Activated CD4-positive, alpha-beta T cell treated with anti-CD3 and anti-CD28 coated beads, Interleukin-2, amount 10 ng/mL, durations not matched to agents 7 days and 5 days (primary cell): ENCODE measurements at regions not wholly inside any gene's neighbourhood (a gene's known extent, or its start where the extent isn't known, plus 50 kb on each side); places are given as distances from the start of the nearest gene placed in this dataset.

Experiments used
- CTCF ChIA-PET: fragments of 350-600 bp; sonication (Branson Sonifier 250); formaldehyde crosslinking; loops from one replicate; lab custom pipeline; 2021; ENCODE audit warnings: antibody characterized with exemption; lab: Charles Lee
- POLR2A ChIA-PET: fragments of 350-600 bp; sonication (Branson Sonifier 250); formaldehyde crosslinking; loops from one replicate; lab custom pipeline; 2021; ENCODE audit warnings: antibody characterized with exemption; lab: Charles Lee
- DNase-seq: peaks from one replicate; pipeline ENCODE4 v3.0.0-alpha.2; 2020
- H3K27ac Mint-ChIP-seq: one replicate; pipeline ENCODE4 v1.8.0; 2021; ENCODE audit warnings: mild to moderate bottlenecking, moderate library complexity, mixed read lengths
- H3K27me3 Mint-ChIP-seq: one replicate; pipeline ENCODE4 v1.8.0; 2021; ENCODE audit warnings: mixed read lengths
- H3K36me3 Mint-ChIP-seq: one replicate; pipeline ENCODE4 v1.8.0; 2021; ENCODE audit warnings: low read depth, mixed read lengths
- H3K4me1 Mint-ChIP-seq: one replicate; pipeline ENCODE4 v1.8.0; 2021; ENCODE audit warnings: mixed read lengths
- H3K4me3 Mint-ChIP-seq: one replicate; pipeline ENCODE4 v1.8.0; 2021; ENCODE audit warnings: mild to moderate bottlenecking, moderate library complexity, mixed read lengths
- H3K9me3 Mint-ChIP-seq: one replicate; pipeline ENCODE4 v1.8.0; 2021; ENCODE audit warnings: mixed read lengths

DNA sequence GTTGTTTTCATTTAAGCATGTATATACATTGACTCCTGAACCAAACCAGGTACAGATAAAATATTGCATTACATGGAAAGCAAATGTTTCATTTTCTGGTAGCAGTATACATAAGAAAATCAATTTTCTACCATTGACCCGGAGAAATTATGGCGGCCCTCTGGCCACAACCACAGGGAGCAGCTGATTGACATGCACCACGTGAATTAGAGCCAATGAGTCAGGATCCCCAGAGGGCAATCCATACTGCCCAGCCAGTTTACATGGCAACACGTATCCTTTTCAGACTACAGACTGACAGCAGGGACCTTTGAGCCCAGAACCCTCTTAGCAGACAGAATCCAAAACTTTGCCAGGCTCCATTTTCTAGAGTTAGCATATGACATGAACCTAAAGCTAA, 272.2 kb upstream of the NEBL start:
- H3K4me3 Mint-ChIP-seq, result no peak overlapping the region
- H3K27me3 Mint-ChIP-seq, result peaks cover 34% of the 10 kb centered on the region
- DNase-seq, result no peak
- ChIA-PET CTCF (no interaction called here), POLR2A (no interaction called here)
- H3K9me3 Mint-ChIP-seq, result no peaks in the 10 kb centered on the region
- no peaks in the 10 kb centered on the region for H3K36me3 Mint-ChIP-seq
- H3K27ac Mint-ChIP-seq, result no peak overlapping the region
- peaks cover 2% of the 10 kb centered on the region for H3K4me1 Mint-ChIP-seq

DNA sequence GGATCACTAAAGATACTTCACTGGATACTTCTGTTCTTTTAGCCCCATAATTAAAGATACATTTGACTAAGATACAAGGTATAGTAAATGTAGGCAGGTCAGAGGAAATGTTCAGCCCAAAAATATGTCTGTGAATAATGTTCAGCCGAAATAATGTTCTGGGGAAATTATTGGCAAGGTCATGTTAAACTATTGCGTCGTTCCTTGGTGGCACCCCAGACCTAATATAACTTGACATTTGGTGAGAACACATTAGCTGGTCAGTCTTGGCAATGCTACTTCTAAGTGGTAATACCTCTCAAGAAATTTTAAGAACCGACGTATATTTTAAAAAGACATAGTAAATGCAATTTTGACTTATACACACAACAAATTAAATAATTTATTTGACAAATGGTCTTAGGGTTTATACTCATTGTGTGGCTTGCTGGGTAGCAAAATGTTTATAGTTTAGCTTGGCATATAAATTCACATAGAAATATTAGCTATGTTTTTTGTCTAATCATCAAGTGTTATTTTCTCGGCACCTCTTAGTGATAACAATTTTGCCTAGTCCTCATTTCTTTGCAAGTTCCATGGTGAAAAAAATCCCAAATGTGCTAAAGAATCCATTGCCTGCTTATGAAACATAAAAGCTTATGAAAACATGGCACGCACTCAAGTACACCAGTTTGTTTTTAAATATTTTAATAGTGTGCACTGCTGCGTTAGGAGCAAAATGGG, 270.3 kb upstream of the NEBL start:
- no peak for DNase-seq
- H3K4me1 Mint-ChIP-seq, result no peaks in the 10 kb centered on the region
- peaks cover 24% of the 10 kb centered on the region for H3K27me3 Mint-ChIP-seq
- no peaks in the 10 kb centered on the region for H3K9me3 Mint-ChIP-seq
- H3K4me3 Mint-ChIP-seq, result no peak overlapping the region
- no peak overlapping the region for H3K27ac Mint-ChIP-seq
- no peaks in the 10 kb centered on the region for H3K36me3 Mint-ChIP-seq
- POLR2A ChIA-PET, result no interaction called here
- CTCF ChIA-PET, result no interaction called here

DNA sequence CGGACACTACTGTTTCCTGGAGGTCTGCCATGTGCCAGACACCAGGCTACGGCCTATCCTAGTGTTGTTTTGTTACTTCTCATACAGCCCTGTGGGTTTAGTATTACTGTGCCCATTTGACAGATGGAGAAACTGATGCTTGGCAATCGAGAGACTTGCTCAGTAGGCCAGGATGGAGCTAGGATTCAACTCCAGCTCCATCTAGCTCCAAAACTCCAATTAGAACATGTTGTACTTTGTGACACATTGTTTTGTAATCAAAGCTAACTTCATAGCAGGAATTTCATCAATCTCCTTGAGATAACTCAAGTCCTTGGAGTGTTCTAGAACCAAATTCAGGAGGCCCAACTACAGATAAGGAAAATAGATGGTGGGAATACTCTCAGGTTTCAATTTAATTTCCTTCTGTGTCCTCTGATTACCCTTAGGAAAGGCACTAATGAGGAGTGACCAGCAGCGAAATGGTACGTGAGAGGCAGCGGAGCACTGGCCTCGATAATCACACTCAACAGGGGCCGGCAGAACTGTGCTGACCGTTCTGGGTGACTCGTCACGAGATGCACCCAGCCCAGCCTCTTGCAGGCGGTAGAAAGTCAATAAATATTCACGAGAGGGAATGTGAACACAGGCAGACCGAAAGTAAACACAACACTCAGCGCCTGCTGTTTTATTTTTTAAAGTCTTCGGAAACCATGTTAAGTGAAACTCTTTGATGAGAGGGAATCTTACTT, 269.6 kb upstream of the NEBL start:
- Mint-ChIP-seq H3K36me3 (no peaks in the 10 kb centered on the region), H3K27ac (no peak overlapping the region), H3K27me3 (peaks cover 16% of the 10 kb centered on the region), H3K4me1 (no peaks in the 10 kb centered on the region), H3K4me3 (no peak overlapping the region), H3K9me3 (no peaks in the 10 kb centered on the region)
- POLR2A ChIA-PET, result no interaction called here
- DNase-seq, result no peak
- CTCF ChIA-PET, result no interaction called here

DNA sequence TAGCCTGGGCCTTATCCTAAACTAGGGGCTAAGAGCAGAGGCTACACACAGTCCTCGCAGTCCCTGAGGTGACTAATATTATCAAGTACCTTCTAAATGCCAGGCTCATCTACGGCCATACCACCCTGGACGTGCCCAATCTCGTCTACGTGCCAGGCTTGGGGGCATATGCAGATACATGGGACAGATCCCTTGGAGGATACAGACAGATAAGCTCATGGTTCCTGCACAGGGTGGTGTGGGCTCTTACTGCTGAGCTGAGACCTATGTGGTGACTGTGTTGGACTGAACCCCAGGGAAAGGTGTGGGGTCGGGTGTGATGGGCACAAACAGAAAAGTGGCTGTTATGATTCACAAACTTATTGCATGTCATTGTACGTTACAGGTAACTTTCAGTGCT, 268.4 kb upstream of the NEBL start:
- H3K36me3 Mint-ChIP-seq, result no peaks in the 10 kb centered on the region
- H3K27me3 Mint-ChIP-seq, result peaks cover 9% of the 10 kb centered on the region
- H3K27ac Mint-ChIP-seq, result no peak overlapping the region
- no peaks in the 10 kb centered on the region for H3K4me1 Mint-ChIP-seq
- no peaks in the 10 kb centered on the region for H3K9me3 Mint-ChIP-seq
- DNase-seq, result no peak
- CTCF ChIA-PET, result no interaction called here
- POLR2A ChIA-PET, result no interaction called here
- no peak overlapping the region for H3K4me3 Mint-ChIP-seq

- CTCF ChIA-PET, result no interaction called here
- Mint-ChIP-seq H3K4me1 (no peaks in the 10 kb centered on the region), H3K36me3 (no peaks in the 10 kb centered on the region)
Measured at GRCh38 chr10:21164687-21165086, 267.6 kb upstream of the NEBL start.

GRCh38 chr10:21162948-21163347, 265.8 kb upstream of the NEBL start:
- H3K27me3 Mint-ChIP-seq, result peaks cover 5% of the 10 kb centered on the region
- no peaks in the 10 kb centered on the region for H3K9me3 Mint-ChIP-seq
- no peaks in the 10 kb centered on the region for H3K36me3 Mint-ChIP-seq
- no peak overlapping the region for H3K27ac Mint-ChIP-seq
- ChIA-PET CTCF (no interaction called here), POLR2A (no interaction called here)
- H3K4me3 Mint-ChIP-seq, result no peak overlapping the region
- DNase-seq, result no peak
- H3K4me1 Mint-ChIP-seq, result no peaks in the 10 kb centered on the region

More at GRCh38 chr10:21164687-21165086, 267.6 kb upstream of the NEBL start:
- Mint-ChIP-seq H3K27ac (no peak overlapping the region), H3K9me3 (no peaks in the 10 kb centered on the region), H3K27me3 (peaks cover 4% of the 10 kb centered on the region), H3K4me3 (no peak overlapping the region)
- POLR2A ChIA-PET, result no interaction called here
- no peak for DNase-seq

DNA sequence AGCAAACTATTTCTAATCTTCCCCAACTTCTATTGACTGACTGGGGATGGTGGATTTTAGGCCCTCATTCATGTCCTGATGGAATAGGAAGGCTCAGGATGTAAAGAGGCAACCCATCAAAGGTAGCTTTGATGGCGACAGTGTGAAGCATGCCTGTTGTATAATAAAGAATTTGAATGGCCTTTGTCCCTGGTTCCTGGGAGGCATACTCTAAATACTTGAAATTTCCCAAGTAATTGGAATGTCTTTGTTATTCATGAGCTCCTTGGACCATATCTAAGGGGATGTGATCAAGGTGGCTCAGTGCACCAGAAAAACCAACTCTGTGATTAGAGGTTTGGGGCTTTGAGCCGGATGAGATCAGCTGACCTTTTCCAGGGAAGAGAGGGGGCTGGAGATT, 264.5 kb upstream of the NEBL start:
- no peak overlapping the region for H3K4me3 Mint-ChIP-seq

GRCh38 chr10:21161090-21161625, 264.0 kb upstream of the NEBL start:
- H3K36me3 Mint-ChIP-seq, result no peaks in the 10 kb centered on the region
- no peak overlapping the region for H3K4me3 Mint-ChIP-seq
- CTCF ChIA-PET, result no interaction called here
- H3K4me1 Mint-ChIP-seq, result no peaks in the 10 kb centered on the region
- POLR2A ChIA-PET, result no interaction called here
- H3K27ac Mint-ChIP-seq, result no peak overlapping the region
- H3K27me3 Mint-ChIP-seq, result peaks cover 7% of the 10 kb centered on the region
- no peak for DNase-seq
- H3K9me3 Mint-ChIP-seq, result no peaks in the 10 kb centered on the region

More for the DNA sequence above, 264.5 kb upstream of the NEBL start:
- ChIA-PET POLR2A (no interaction called here), CTCF (no interaction called here)
- Mint-ChIP-seq H3K36me3 (no peaks in the 10 kb centered on the region), H3K9me3 (no peaks in the 10 kb centered on the region), H3K27ac (no peak overlapping the region), H3K4me1 (no peaks in the 10 kb centered on the region), H3K27me3 (peaks cover 7% of the 10 kb centered on the region)
- no peak for DNase-seq

GRCh38 chr10:21160116-21160515, 263.0 kb upstream of the NEBL start:
- ChIA-PET CTCF (no interaction called here), POLR2A (no interaction called here)
- H3K36me3 Mint-ChIP-seq, result no peaks in the 10 kb centered on the region
- H3K4me1 Mint-ChIP-seq, result no peaks in the 10 kb centered on the region
- H3K27ac Mint-ChIP-seq, result no peak overlapping the region
- DNase-seq, result no peak
- H3K27me3 Mint-ChIP-seq, result peaks cover 7% of the 10 kb centered on the region
- H3K4me3 Mint-ChIP-seq, result no peak overlapping the region
- no peaks in the 10 kb centered on the region for H3K9me3 Mint-ChIP-seq

GRCh38 chr10:21159669-21160068, 262.6 kb upstream of the NEBL start:
- no peak overlapping the region for H3K4me3 Mint-ChIP-seq
- ChIA-PET CTCF (no interaction called here), POLR2A (no interaction called here)

GRCh38 chr10:21158301-21158700, 261.2 kb upstream of the NEBL start:
- Mint-ChIP-seq H3K27ac (no peak overlapping the region), H3K27me3 (peaks cover 7% of the 10 kb centered on the region), H3K36me3 (no peaks in the 10 kb centered on the region), H3K4me3 (no peak overlapping the region), H3K9me3 (no peaks in the 10 kb centered on the region), H3K4me1 (no peaks in the 10 kb centered on the region)
- CTCF ChIA-PET, result no interaction called here
- DNase-seq, result no peak
- POLR2A ChIA-PET, result no interaction called here

More at GRCh38 chr10:21159669-21160068, 262.6 kb upstream of the NEBL start:
- no peaks in the 10 kb centered on the region for H3K4me1 Mint-ChIP-seq
- peaks cover 7% of the 10 kb centered on the region for H3K27me3 Mint-ChIP-seq
- H3K27ac Mint-ChIP-seq, result no peak overlapping the region
- H3K36me3 Mint-ChIP-seq, result no peaks in the 10 kb centered on the region
- DNase-seq, result no peak
- no peaks in the 10 kb centered on the region for H3K9me3 Mint-ChIP-seq

DNA sequence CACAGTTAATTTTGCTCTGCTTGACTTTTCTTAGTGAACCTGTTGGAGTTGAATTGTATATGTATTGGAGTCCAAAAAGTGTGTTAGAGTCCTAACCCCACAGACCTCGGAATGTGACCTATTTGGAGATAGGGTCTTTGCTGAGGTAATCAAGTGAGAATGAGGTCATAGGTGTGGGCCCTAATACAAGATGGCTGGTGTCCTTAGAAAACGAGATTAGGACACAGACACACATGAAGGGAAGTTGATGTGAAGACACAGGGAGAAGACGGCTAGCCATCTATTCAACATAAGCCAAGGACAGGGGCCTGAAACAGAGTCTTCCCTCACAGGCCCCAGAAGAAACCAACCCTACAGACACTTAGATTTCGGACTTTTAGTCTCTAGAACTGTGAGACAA, 260.6 kb upstream of the NEBL start:
- Mint-ChIP-seq H3K27ac (no peak overlapping the region), H3K36me3 (no peaks in the 10 kb centered on the region), H3K9me3 (no peaks in the 10 kb centered on the region), H3K4me3 (no peak overlapping the region), H3K4me1 (no peaks in the 10 kb centered on the region), H3K27me3 (peaks cover 7% of the 10 kb centered on the region)
- CTCF ChIA-PET, result no interaction called here
- no peak for DNase-seq
- POLR2A ChIA-PET, result no interaction called here

DNA sequence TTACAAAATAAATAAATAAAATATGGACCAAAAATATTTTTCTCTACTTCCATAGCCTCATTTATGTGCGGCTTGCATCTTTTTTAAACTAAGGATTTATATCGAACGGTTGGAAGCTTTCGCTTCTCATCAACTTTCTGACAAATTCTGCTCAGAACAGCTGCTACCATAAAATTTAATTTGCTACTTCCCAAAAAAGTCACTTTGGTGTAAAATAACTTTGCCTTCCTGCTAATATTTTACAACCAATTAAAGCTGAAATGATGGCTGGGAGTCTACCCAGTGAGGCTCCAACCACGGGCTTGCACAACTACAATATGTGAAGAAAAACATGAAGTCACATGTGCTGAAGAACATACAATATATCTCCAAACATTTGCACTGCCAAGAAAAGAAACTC, 253.1 kb upstream of the NEBL start:
- POLR2A ChIA-PET, result no interaction called here
- DNase-seq, result no peak
- Mint-ChIP-seq H3K27ac (no peak overlapping the region), H3K4me1 (no peaks in the 10 kb centered on the region), H3K27me3 (no peaks in the 10 kb centered on the region), H3K9me3 (no peaks in the 10 kb centered on the region), H3K4me3 (no peak overlapping the region), H3K36me3 (no peaks in the 10 kb centered on the region)
- CTCF ChIA-PET, result no interaction called here
